PC-9 (cell line): ENCODE measurements at regions not wholly inside any gene's neighbourhood (a gene's known extent, or its start where the extent isn't known, plus 50 kb on each side); places are given as distances from the start of the nearest gene placed in this dataset.

Experiments used
- BruUV-seq: library from RNA; stranded (reverse); fragments of 400-500 nt; replicated peaks from 2 replicates; lab custom pipeline; 2021; lab: Mats Ljungman, UMichigan
- CTCF ChIA-PET: fragments of 300-600 bp; sonication (Branson Sonifier 250); formaldehyde crosslinking; loops from one replicate; lab custom pipeline; 2022; ENCODE audit warnings: antibody characterized with exemption; lab: Charles Lee
- POLR2A ChIA-PET: fragments of 300-600 bp; sonication (Branson Sonifier 250); formaldehyde crosslinking; loops from one replicate; lab custom pipeline; 2022; ENCODE audit warnings: antibody characterized with exemption; ENCODE audit not compliant: unreplicated experiment; lab: Charles Lee
- DNase-seq, 2 experiments: peaks; one replicate each; pipeline versions ENCODE4 v3.0.0 to v3.0.0-alpha.2; 2015 to 2022; ENCODE audit warnings: mixed read lengths in 1 of 2
- H2AFZ ChIP-seq: fragments of 200-600 bp; sonication (generic); 2 replicates; pipeline ENCODE4 v1.8.1; 2017; ENCODE audit warnings: antibody characterized with exemption
- H3F3A ChIP-seq: fragments of 200-600 bp; sonication (generic); 2 replicates; pipeline ENCODE4 v1.8.1; 2017; ENCODE audit warnings: antibody characterized with exemption, mild to moderate bottlenecking, low read depth; ENCODE audit not compliant: insufficient read depth
- H3K27ac ChIP-seq: fragments of 200-600 bp; sonication (generic); 2 replicates; pipeline ENCODE4 v1.6.1; 2016; ENCODE audit warnings: mixed run types
- H3K27me3 ChIP-seq: fragments of 200-600 bp; sonication (generic); 2 replicates; pipeline ENCODE4 v1.6.1; 2016; ENCODE audit warnings: low read depth, mixed run types; ENCODE audit not compliant: insufficient read depth
- H3K36me3 ChIP-seq: fragments of 200-600 bp; sonication (generic); 2 replicates; pipeline ENCODE4 v1.6.1; 2016; ENCODE audit warnings: low read depth, mixed run types
- H3K4me1 ChIP-seq: fragments of 200-600 bp; sonication (generic); replicated peaks from 2 replicates; pipeline ENCODE4 v1.6.1; 2016; ENCODE audit warnings: mixed run types; ENCODE audit not compliant: insufficient read depth
- H3K4me2 ChIP-seq: fragments of 200-600 bp; sonication (generic); 2 replicates; pipeline ENCODE4 v1.6.1; 2017; ENCODE audit warnings: mixed run types
- H3K4me3 ChIP-seq: fragments of 200-600 bp; sonication (generic); 2 replicates; pipeline ENCODE4 v1.6.1; 2016; ENCODE audit warnings: mixed run types
- H3K79me2 ChIP-seq: fragments of 200-600 bp; sonication (generic); 2 replicates; pipeline ENCODE4 v1.6.1; 2017; ENCODE audit warnings: low read depth, mixed run types
- H3K9me2 ChIP-seq: fragments of 200-600 bp; sonication (generic); 2 replicates; pipeline ENCODE4 v1.8.1; 2017; ENCODE audit warnings: mild to moderate bottlenecking; ENCODE audit not compliant: insufficient read depth
- H3K9me3 ChIP-seq: fragments of 200-600 bp; sonication (generic); 2 replicates; pipeline ENCODE4 v1.8.1; 2016; ENCODE audit warnings: low read depth; ENCODE audit not compliant: insufficient read depth
- H4K20me1 ChIP-seq: fragments of 200-600 bp; sonication (generic); 2 replicates; pipeline ENCODE4 v1.8.1; 2017; ENCODE audit not compliant: insufficient read depth
- EZH2 ChIP-seq: fragments of 200-600 bp; sonication (generic); IDR thresholded peaks from 2 replicates; pipeline ENCODE4 v1.8.0; 2017; ENCODE audit warnings: antibody characterized with exemption, low read depth
- intact Hi-C: fragments of 100-400 bp; cut with micrococcal nuclease; formaldehyde crosslinking; loops from one replicate; pipeline ENCODE4 v1.10.0; 2022; ENCODE audit not compliant: unreplicated experiment
- TF ChIP-seq, protein P1 (sequence below): fragments of 200-600 bp; sonication (generic); conservative IDR thresholded peaks from 2 replicates; pipeline ENCODE4 v1.6.1; 2017; ENCODE audit warnings: mixed run types, antibody characterized with exemption, mild to moderate bottlenecking, moderate library complexity

GRCh38 chr20:20820104-20820503 is 107.7 kb upstream of the RALGAPA2 start:
- CTCF ChIA-PET: no interaction called here
- POLR2A ChIA-PET: no interaction called here
- H4K20me1 ChIP-seq: no peaks in the 10 kb centered on the region
- peaks cover 60% of the 10 kb centered on the region for H3K27me3 ChIP-seq
- no peaks in the 10 kb centered on the region for H3K4me1 ChIP-seq
- H3K79me2 ChIP-seq: no peaks in the 10 kb centered on the region
- no peak overlapping the region for H3K27ac ChIP-seq
- H3K36me3 ChIP-seq: no peaks in the 10 kb centered on the region
- H2AFZ ChIP-seq: no peak overlapping the region
- no peaks in the 10 kb centered on the region for H3K9me3 ChIP-seq
- H3K4me3 ChIP-seq: no peak overlapping the region
- no peak overlapping the region for H3K4me2 ChIP-seq
- TF ChIP-seq EZH2: no peak
- TF ChIP-seq, protein P1, sequence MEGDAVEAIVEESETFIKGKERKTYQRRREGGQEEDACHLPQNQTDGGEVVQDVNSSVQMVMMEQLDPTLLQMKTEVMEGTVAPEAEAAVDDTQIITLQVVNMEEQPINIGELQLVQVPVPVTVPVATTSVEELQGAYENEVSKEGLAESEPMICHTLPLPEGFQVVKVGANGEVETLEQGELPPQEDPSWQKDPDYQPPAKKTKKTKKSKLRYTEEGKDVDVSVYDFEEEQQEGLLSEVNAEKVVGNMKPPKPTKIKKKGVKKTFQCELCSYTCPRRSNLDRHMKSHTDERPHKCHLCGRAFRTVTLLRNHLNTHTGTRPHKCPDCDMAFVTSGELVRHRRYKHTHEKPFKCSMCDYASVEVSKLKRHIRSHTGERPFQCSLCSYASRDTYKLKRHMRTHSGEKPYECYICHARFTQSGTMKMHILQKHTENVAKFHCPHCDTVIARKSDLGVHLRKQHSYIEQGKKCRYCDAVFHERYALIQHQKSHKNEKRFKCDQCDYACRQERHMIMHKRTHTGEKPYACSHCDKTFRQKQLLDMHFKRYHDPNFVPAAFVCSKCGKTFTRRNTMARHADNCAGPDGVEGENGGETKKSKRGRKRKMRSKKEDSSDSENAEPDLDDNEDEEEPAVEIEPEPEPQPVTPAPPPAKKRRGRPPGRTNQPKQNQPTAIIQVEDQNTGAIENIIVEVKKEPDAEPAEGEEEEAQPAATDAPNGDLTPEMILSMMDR: peak; percentile 43; the same call in 1 of the 2 replicates
- no TSS peak for BruUV-seq
- DNase-seq: no peak
- H3F3A ChIP-seq: no peaks in the 10 kb centered on the region
- intact Hi-C loops: loop anchor here (10.0 kb wide), 1 partner anchor 735 kb away; no protein-coding TSS in a partner anchor
- no peaks in the 10 kb centered on the region for H3K9me2 ChIP-seq

DNA sequence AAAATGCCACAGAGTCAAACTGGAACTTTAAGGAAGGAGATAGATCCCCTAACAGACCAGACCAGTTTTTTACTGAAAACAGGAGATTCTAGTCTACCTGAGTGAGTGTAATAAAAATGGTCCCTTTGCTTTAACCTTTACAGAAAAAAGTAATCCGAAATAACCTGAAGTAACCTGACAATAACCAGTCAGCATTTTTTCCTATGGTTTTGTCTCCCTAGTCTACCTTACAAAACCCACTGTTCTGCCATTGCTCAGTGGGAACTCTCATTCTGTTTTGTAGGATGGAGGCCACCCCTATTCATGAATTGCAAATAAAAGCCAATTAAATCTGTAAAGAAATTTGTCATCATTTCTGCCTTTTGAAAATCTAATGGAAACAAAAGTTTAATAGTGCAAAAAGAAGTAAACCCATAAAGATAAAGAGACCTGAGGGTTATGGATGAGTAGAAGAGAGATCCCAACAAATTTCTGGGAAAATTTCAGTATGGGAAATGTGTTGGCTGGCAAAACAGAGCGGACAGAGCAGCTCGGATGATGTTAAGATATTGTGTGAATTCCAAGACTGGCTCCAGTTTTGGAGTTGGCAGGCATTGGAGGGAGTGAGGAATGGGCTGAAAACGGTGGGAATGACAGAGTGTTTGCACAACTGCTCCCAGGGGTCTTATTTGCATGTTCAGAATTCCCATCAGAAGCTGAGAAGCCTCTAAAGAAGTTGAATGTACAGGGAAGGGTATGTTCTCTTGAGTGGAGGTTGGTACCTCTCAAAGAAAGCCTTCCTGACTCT is 104.7 kb upstream of the RALGAPA2 start:
- ChIA-PET CTCF (no interaction called here), POLR2A (no interaction called here)
- no peaks in the 10 kb centered on the region for H3F3A ChIP-seq
- no peaks in the 10 kb centered on the region for H3K9me2 ChIP-seq
- H3K27me3 ChIP-seq: peaks cover 55% of the 10 kb centered on the region
- no peak for DNase-seq
- H2AFZ ChIP-seq: no peak overlapping the region
- intact Hi-C loops: no loop called here
- no peak overlapping the region for H3K27ac ChIP-seq
- H3K9me3 ChIP-seq: no peaks in the 10 kb centered on the region
- H4K20me1 ChIP-seq: no peaks in the 10 kb centered on the region
- no peaks in the 10 kb centered on the region for H3K79me2 ChIP-seq
- H3K4me3 ChIP-seq: no peak overlapping the region
- no peak overlapping the region for H3K4me2 ChIP-seq
- BruUV-seq: no TSS peak
- no peaks in the 10 kb centered on the region for H3K36me3 ChIP-seq
- no peaks in the 10 kb centered on the region for H3K4me1 ChIP-seq
- TF ChIP-seq, protein P1: no peak
- no peak for TF ChIP-seq EZH2

DNA sequence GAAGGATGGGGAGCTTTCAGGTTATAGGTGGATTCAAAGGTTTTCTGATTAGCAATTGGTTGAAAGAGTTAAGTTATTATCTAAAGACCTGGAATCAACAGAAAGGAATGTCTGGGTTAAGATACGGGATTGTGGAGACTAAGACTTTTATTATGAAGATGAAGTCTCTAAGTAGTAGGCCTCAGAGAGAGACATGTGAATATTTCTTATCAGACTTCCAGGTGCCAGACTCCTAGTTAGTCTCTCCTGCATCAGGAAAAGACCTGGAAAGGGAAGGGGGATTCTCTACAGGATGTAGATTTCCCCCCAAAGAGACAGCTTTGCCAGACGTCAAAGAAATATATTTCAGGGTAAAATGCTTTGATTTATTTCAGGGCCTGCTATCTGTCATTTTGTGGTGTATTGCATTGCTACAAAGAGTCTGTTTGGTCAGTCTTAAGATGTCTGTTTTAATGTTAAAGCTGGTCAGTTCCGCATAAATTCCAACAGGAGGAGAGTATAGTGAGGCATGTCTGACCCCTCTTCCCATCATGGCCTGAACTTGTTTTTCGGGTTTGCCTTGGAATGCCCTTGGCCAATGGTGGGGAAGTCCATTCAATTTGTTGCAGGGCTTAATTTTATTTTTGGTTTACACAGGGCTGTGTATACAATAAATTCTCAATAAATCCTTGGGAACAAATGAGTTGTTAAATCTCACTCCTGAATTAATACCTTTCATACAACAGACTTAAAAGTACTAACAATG is 103.4 kb upstream of the RALGAPA2 start:
- POLR2A ChIA-PET: no interaction called here
- peaks cover 56% of the 10 kb centered on the region for H3K27me3 ChIP-seq
- no peak overlapping the region for H3K27ac ChIP-seq
- intact Hi-C loops: no loop called here
- CTCF ChIA-PET: no interaction called here
- no TSS peak for BruUV-seq
- no peaks in the 10 kb centered on the region for H3K9me3 ChIP-seq
- TF ChIP-seq, protein P1: no peak
- TF ChIP-seq EZH2: no peak
- no peaks in the 10 kb centered on the region for H3K9me2 ChIP-seq
- H3K4me1 ChIP-seq: no peaks in the 10 kb centered on the region
- H4K20me1 ChIP-seq: no peaks in the 10 kb centered on the region
- H3K36me3 ChIP-seq: no peaks in the 10 kb centered on the region
- H2AFZ ChIP-seq: no peak overlapping the region
- H3K4me3 ChIP-seq: no peak overlapping the region
- H3K4me2 ChIP-seq: no peak overlapping the region
- H3K79me2 ChIP-seq: no peaks in the 10 kb centered on the region
- H3F3A ChIP-seq: no peaks in the 10 kb centered on the region
- DNase-seq: no peak
